Lower lobe of right lung (tissue), 2 donors: ENCODE measurements at regions not wholly inside any gene's neighbourhood (a gene's known extent, or its start where the extent isn't known, plus 50 kb on each side); places are given as distances from the start of the nearest gene placed in this dataset.

Experiments used
- ATAC-seq, 2 donors: fragments of 200-7000 bp; cut with Tn5 transposase; one replicate each; pipeline ENCODE4 v1.9.1; 2020 to 2022; ENCODE audit warnings: mild to moderate bottlenecking in 2 of 2, moderate library complexity in 2 of 2
- DNase-seq: peaks from one replicate; pipeline ENCODE4 v3.0.0-alpha.2; 2020
- H3K27ac ChIP-seq: fragments of 200-600 bp; one replicate; pipeline ENCODE4 v1.8.0; 2022
- H3K27me3 ChIP-seq: fragments of 200-600 bp; one replicate; pipeline ENCODE4 v1.8.0; 2022; ENCODE audit warnings: low read depth
- H3K36me3 ChIP-seq: fragments of 200-600 bp; one replicate; pipeline ENCODE4 v1.8.0; 2022; ENCODE audit warnings: mild to moderate bottlenecking
- H3K4me1 ChIP-seq: fragments of 200-600 bp; one replicate; pipeline ENCODE4 v1.8.0; 2022
- H3K4me3 ChIP-seq: fragments of 200-600 bp; one replicate; pipeline ENCODE4 v1.8.0; 2022; ENCODE audit warnings: mild to moderate bottlenecking
- H3K9me3 ChIP-seq: fragments of 200-600 bp; one replicate; pipeline ENCODE4 v1.8.0; 2022
- CTCF ChIP-seq: fragments of 200-600 bp; IDR thresholded peaks from one replicate; pipeline ENCODE4 v1.8.0; 2022; ENCODE audit warnings: antibody characterized with exemption, mild to moderate bottlenecking
- intact Hi-C: fragments of 100-400 bp; cut with DNase I; formaldehyde crosslinking; loops from one replicate; pipeline ENCODE4 v1.11.0; 2022
- donor health status: DM: no; HTN: yes; CAD: no; lungs with severe emphysema.

- no peaks in the 10 kb centered on the region for H3K36me3 ChIP-seq
- H3K27me3 ChIP-seq: no peaks in the 10 kb centered on the region
- H3K4me1 ChIP-seq: peaks cover under 1% of the 10 kb centered on the region
- ATAC-seq (no peak), DNase-seq (no peak)
- H3K4me3 ChIP-seq: no peak overlapping the region
- no peaks in the 10 kb centered on the region for H3K9me3 ChIP-seq
- no peak overlapping the region for H3K27ac ChIP-seq
- no peak for TF ChIP-seq CTCF
- intact Hi-C loops: no loop called here
These were observed 175.0 kb upstream of the BCOR start for GRCh38 chrX:40272776-40273175.

- Histone ChIP-seq H3K36me3 (no peaks in the 10 kb centered on the region), H3K9me3 (no peaks in the 10 kb centered on the region), H3K27ac (no peak overlapping the region), H3K4me1 (peaks cover 7% of the 10 kb centered on the region), H3K27me3 (no peaks in the 10 kb centered on the region), H3K4me3 (no peak overlapping the region)
- no peak for ATAC-seq
- DNase-seq: no peak
- no peak for TF ChIP-seq CTCF
- intact Hi-C loops: no loop called here
These were observed 174.4 kb upstream of the BCOR start for GRCh38 chrX:40272141-40272540.

GRCh38 chrX:40268188-40268520 is 170.4 kb upstream of the BCOR start:
- DNase-seq (no peak), ATAC-seq (no peak)
- no peak for TF ChIP-seq CTCF
- no peaks in the 10 kb centered on the region for H3K36me3 ChIP-seq
- H3K27ac ChIP-seq: no peak overlapping the region
- H3K4me3 ChIP-seq: no peak overlapping the region
- H3K27me3 ChIP-seq: no peaks in the 10 kb centered on the region
- H3K9me3 ChIP-seq: no peaks in the 10 kb centered on the region
- intact Hi-C loops: no loop called here
- H3K4me1 ChIP-seq: peaks cover 13% of the 10 kb centered on the region

- DNase-seq (no peak), ATAC-seq (peak; percentile 4 to 30)
- Histone ChIP-seq H3K4me1 (peaks cover 18% of the 10 kb centered on the region), H3K9me3 (no peaks in the 10 kb centered on the region), H3K36me3 (no peaks in the 10 kb centered on the region), H3K27ac (peak overlapping the region; percentile 73), H3K4me3 (peak overlapping the region; percentile 63), H3K27me3 (no peaks in the 10 kb centered on the region)
- no peak for TF ChIP-seq CTCF
- intact Hi-C loops: no loop called here
These were observed 169.8 kb upstream of the BCOR start for GRCh38 chrX:40267334-40268187.

- H3K4me3 ChIP-seq: peak overlapping the region; percentile 63
- ATAC-seq (peak; percentile 89 to 92), DNase-seq (peak; percentile 72)
- H3K27me3 ChIP-seq: no peaks in the 10 kb centered on the region
- H3K27ac ChIP-seq: peak overlapping the region; percentile 73
- H3K4me1 ChIP-seq: peaks cover 22% of the 10 kb centered on the region
- no peaks in the 10 kb centered on the region for H3K9me3 ChIP-seq
- H3K36me3 ChIP-seq: no peaks in the 10 kb centered on the region
- intact Hi-C loops: no loop called here
- peak; percentile 73 for TF ChIP-seq CTCF
These were observed 169.0 kb upstream of the BCOR start for GRCh38 chrX:40266490-40267333.
